ENCODE measurements at regions not wholly inside any gene's neighbourhood (a gene's known extent, or its start where the extent isn't known, plus 50 kb on each side); places are given as distances from the start of the nearest gene placed in this dataset.

DNA sequence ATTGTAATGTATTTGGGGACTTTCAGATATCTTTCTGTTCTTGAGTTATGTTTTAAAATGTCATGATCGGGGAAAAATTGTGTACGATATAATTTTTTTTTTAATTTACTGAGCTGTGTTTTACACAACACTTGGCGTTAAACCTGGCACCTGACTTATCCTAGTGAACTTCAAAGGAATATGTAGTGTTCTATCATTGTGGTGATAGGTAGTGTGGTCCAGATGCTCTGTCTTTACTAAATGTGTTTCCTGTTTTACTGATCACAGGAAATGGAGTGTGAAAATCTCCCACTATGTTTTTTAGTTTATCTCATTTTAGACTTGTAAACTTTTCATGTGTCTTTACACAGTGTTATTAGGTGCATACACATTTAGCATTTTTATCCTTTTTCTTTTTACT is 98.0 kb downstream of the SLC5A7 start:
- TF ChIP-seq, protein P1, sequence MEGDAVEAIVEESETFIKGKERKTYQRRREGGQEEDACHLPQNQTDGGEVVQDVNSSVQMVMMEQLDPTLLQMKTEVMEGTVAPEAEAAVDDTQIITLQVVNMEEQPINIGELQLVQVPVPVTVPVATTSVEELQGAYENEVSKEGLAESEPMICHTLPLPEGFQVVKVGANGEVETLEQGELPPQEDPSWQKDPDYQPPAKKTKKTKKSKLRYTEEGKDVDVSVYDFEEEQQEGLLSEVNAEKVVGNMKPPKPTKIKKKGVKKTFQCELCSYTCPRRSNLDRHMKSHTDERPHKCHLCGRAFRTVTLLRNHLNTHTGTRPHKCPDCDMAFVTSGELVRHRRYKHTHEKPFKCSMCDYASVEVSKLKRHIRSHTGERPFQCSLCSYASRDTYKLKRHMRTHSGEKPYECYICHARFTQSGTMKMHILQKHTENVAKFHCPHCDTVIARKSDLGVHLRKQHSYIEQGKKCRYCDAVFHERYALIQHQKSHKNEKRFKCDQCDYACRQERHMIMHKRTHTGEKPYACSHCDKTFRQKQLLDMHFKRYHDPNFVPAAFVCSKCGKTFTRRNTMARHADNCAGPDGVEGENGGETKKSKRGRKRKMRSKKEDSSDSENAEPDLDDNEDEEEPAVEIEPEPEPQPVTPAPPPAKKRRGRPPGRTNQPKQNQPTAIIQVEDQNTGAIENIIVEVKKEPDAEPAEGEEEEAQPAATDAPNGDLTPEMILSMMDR (conservative IDR thresholded peaks at IDR 0.05 in 1 of 2, IDR thresholded peaks at IDR 0.05 in 1 of 2; ENCODE audit: extremely low read depth in 1 of 2, insufficient read depth in 1 of 2, low read depth in 1 of 2, low read length in 2 of 2): no peak
- no peak for TF ChIP-seq EZH2 (IDR thresholded peaks at IDR 0.05; ENCODE audit: borderline replicate concordance, low read length)

All from mammary epithelial cell (primary cell).